GM23248 (cell line): ENCODE measurements at regions not wholly inside any gene's neighbourhood (a gene's known extent, or its start where the extent isn't known, plus 50 kb on each side); places are given as distances from the start of the nearest gene placed in this dataset.

ENCODE experiments used
- DNase-seq: peaks from one replicate; pipeline ENCODE4 v3.0.0-alpha.2; 2015
- H2AFZ ChIP-seq: fragments of 200-600 bp; sonication (generic); 2 replicates; pipeline ENCODE4 v1.6.1; 2016; ENCODE audit warnings: antibody characterized with exemption
- H3F3A ChIP-seq: fragments of 200-600 bp; sonication (generic); 2 replicates; pipeline ENCODE4 v1.6.1; 2016; ENCODE audit warnings: mild to moderate bottlenecking, antibody characterized with exemption, mixed run types; ENCODE audit not compliant: insufficient read depth
- H3K27ac ChIP-seq: fragments of 200-600 bp; sonication (generic); 2 replicates; pipeline ENCODE4 v1.5.1; 2016; ENCODE audit warnings: mild to moderate bottlenecking
- H3K27me3 ChIP-seq: fragments of 200-600 bp; sonication (generic); replicated peaks from 2 replicates; pipeline ENCODE4 v1.6.1; 2016; ENCODE audit warnings: mild to moderate bottlenecking; ENCODE audit not compliant: insufficient read depth
- H3K36me3 ChIP-seq: fragments of 200-600 bp; sonication (generic); 2 replicates; pipeline ENCODE4 v1.6.1; 2016; ENCODE audit warnings: low read depth, mild to moderate bottlenecking
- H3K4me1 ChIP-seq: fragments of 200-600 bp; sonication (generic); 2 replicates; pipeline ENCODE4 v1.6.1; 2016; ENCODE audit warnings: mild to moderate bottlenecking; ENCODE audit not compliant: insufficient read depth
- H3K4me2 ChIP-seq: fragments of 200-600 bp; sonication (generic); one replicate; pipeline ENCODE4 v1.6.1; 2016; ENCODE audit warnings: mild to moderate bottlenecking; ENCODE audit not compliant: unreplicated experiment
- H3K4me3 ChIP-seq: fragments of 200-600 bp; sonication (generic); 2 replicates; pipeline ENCODE4 v1.5.1; 2016; ENCODE audit warnings: mild to moderate bottlenecking
- H3K79me2 ChIP-seq: fragments of 200-600 bp; sonication (generic); 2 replicates; pipeline ENCODE4 v1.6.1; 2016; ENCODE audit warnings: mild to moderate bottlenecking; ENCODE audit not compliant: insufficient read depth
- H3K9ac ChIP-seq: fragments of 200-600 bp; sonication (generic); 2 replicates; pipeline ENCODE4 v1.6.1; 2016; ENCODE audit warnings: mild to moderate bottlenecking
- H3K9me2 ChIP-seq: fragments of 200-600 bp; sonication (generic); 2 replicates; pipeline ENCODE4 v1.6.1; 2016; ENCODE audit warnings: mixed run types, mild to moderate bottlenecking, moderate library complexity; ENCODE audit not compliant: insufficient read depth
- H3K9me3 ChIP-seq: fragments of 200-600 bp; sonication (generic); one replicate; pipeline ENCODE4 v1.6.1; 2017; ENCODE audit warnings: low read depth
- H4K20me1 ChIP-seq: fragments of 200-600 bp; sonication (generic); 2 replicates; pipeline ENCODE4 v1.6.0; 2016; ENCODE audit not compliant: insufficient read depth
- EZH2 ChIP-seq: fragments of 200-600 bp; sonication (generic); IDR thresholded peaks from 2 replicates; pipeline ENCODE4 v1.6.1; 2018; ENCODE audit warnings: antibody characterized with exemption, mild to moderate bottlenecking; ENCODE audit not compliant: insufficient read depth, poor library complexity, severe bottlenecking
- EZH2phosphoT487 ChIP-seq: fragments of 200-600 bp; sonication (generic); IDR thresholded peaks from 2 replicates; pipeline ENCODE4 v1.6.1; 2018; ENCODE audit warnings: antibody characterized with exemption, moderate library complexity, mild to moderate bottlenecking, low read depth; ENCODE audit not compliant: insufficient read depth
- WGBS, 2 experiments: methylation state at CpG; one replicate each; pipeline ENCODE4 v1.1.6; 2015 to 2017; ENCODE audit warnings: low lambda C conversion rate in 2 of 2, low coverage in 1 of 2; ENCODE audit errors: missing lambda C conversion rate in 2 of 2; 5-methylcytosine and 5-hydroxymethylcytosine counted together
- in situ Hi-C: fragments of 300-500 bp; cut with MboI; formaldehyde crosslinking; loops from 2 replicates; pipeline ENCODE4 v1.15.0; 2020

GRCh38 chr15:70492240-70493177 is 270.8 kb downstream of the UACA start:
- WGBS, 2 experiments, result 34 to 41% methylated on average over 16 to 20 of the region's 20 CpGs
- H3K4me1 ChIP-seq, result peaks cover 60% of the 10 kb centered on the region
- 0 out of 2 replicates have a peak, but pooled peaks have one; percentile 40 for TF ChIP-seq EZH2phosphoT487
- no peak for TF ChIP-seq EZH2
- no peaks in the 10 kb centered on the region for H4K20me1 ChIP-seq
- H3K9me2 ChIP-seq, result no peaks in the 10 kb centered on the region
- no peaks in the 10 kb centered on the region for H3K27me3 ChIP-seq
- H3F3A ChIP-seq, result peaks cover 45% of the 10 kb centered on the region
- no peak overlapping the region for H2AFZ ChIP-seq
- no peaks in the 10 kb centered on the region for H3K9me3 ChIP-seq
- in situ Hi-C loops, result no loop called here
- peak overlapping the region; percentile 64 for H3K9ac ChIP-seq
- peak overlapping the region; percentile 85 for H3K27ac ChIP-seq
- H3K4me2 ChIP-seq, result peak overlapping the region; percentile 55
- H3K79me2 ChIP-seq, result no peaks in the 10 kb centered on the region
- H3K36me3 ChIP-seq, result no peaks in the 10 kb centered on the region
- peak; percentile 94 for DNase-seq
- H3K4me3 ChIP-seq, result 0 out of 2 replicates have a peak overlapping the region, but pooled peaks have one; percentile 24

- Histone ChIP-seq H3K27me3 (no peaks in the 10 kb centered on the region), H3K79me2 (no peaks in the 10 kb centered on the region), H3K4me2 (peak overlapping the region; percentile 55), H3F3A (peaks cover 53% of the 10 kb centered on the region), H4K20me1 (no peaks in the 10 kb centered on the region), H3K27ac (peak overlapping the region; percentile 85), H3K36me3 (no peaks in the 10 kb centered on the region), H3K4me3 (no peak overlapping the region), H3K9ac (peak overlapping the region; percentile 64), H3K4me1 (peaks cover 68% of the 10 kb centered on the region), H3K9me3 (no peaks in the 10 kb centered on the region), H2AFZ (no peak overlapping the region), H3K9me2 (no peaks in the 10 kb centered on the region)
- in situ Hi-C loops, result no loop called here
- no peak for TF ChIP-seq EZH2phosphoT487
- no peak for TF ChIP-seq EZH2
- 97 to 98% methylated on average over 6 of the region's 6 CpGs for WGBS, 2 experiments
- no peak for DNase-seq
Observed at GRCh38 chr15:70491641-70492040, 271.7 kb downstream of the UACA start.

GRCh38 chr15:70491201-70491621 is 272.1 kb downstream of the UACA start:
- WGBS, 2 experiments, result 66 to 81% methylated on average over 6 of the region's 6 CpGs
- Histone ChIP-seq H3K4me3 (no peak overlapping the region), H3K27me3 (no peaks in the 10 kb centered on the region), H3K79me2 (no peaks in the 10 kb centered on the region), H3K36me3 (no peaks in the 10 kb centered on the region), H3K9me2 (no peaks in the 10 kb centered on the region), H3K4me1 (peaks cover 73% of the 10 kb centered on the region), H2AFZ (no peak overlapping the region), H3F3A (peaks cover 55% of the 10 kb centered on the region), H4K20me1 (no peaks in the 10 kb centered on the region), H3K27ac (no peak overlapping the region), H3K4me2 (no peak overlapping the region), H3K9me3 (no peaks in the 10 kb centered on the region), H3K9ac (no peak overlapping the region)
- peak; percentile 56 for DNase-seq
- TF ChIP-seq EZH2phosphoT487, result no peak
- TF ChIP-seq EZH2, result no peak
- in situ Hi-C loops, result no loop called here

DNA sequence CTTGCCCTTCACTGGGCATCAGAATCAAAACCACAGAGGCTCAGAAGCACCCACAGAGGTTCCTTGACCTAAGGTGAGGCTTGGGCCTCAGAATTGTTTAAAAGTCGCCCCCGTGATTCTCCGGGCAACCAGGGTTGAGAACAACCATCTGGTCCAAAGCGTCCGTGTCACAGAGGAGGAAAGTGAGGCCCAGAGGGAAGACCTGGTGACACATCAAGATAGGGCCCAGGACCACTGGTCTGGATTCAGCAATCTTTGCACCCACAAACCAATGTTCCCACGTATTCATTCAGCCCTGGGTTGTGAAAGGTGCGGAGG is 272.6 kb downstream of the UACA start:
- no peak overlapping the region for H3K4me2 ChIP-seq
- H3K36me3 ChIP-seq, result no peaks in the 10 kb centered on the region
- H3K27me3 ChIP-seq, result no peaks in the 10 kb centered on the region
- no peak overlapping the region for H3K9ac ChIP-seq
- H3F3A ChIP-seq, result peaks cover 58% of the 10 kb centered on the region
- H4K20me1 ChIP-seq, result no peaks in the 10 kb centered on the region
- H2AFZ ChIP-seq, result no peak overlapping the region
- H3K9me2 ChIP-seq, result no peaks in the 10 kb centered on the region
- no peak overlapping the region for H3K4me3 ChIP-seq
- peaks cover 74% of the 10 kb centered on the region for H3K4me1 ChIP-seq
- TF ChIP-seq EZH2 (no peak), EZH2phosphoT487 (no peak)
- H3K79me2 ChIP-seq, result no peaks in the 10 kb centered on the region
- in situ Hi-C loops, result no loop called here
- 78% methylated on average over 7 of the region's 7 CpGs for WGBS, 2 experiments
- DNase-seq, result no peak
- H3K9me3 ChIP-seq, result no peaks in the 10 kb centered on the region
- no peak overlapping the region for H3K27ac ChIP-seq
